Ovary (tissue), 7 donors: ENCODE measurements at regions not wholly inside any gene's neighbourhood (a gene's known extent, or its start where the extent isn't known, plus 50 kb on each side); places are given as distances from the start of the nearest gene placed in this dataset.

Source experiments
- DNase-seq, 5 donors: peaks; one replicate each; pipeline ENCODE4 v3.0.0-alpha.2; 2019 to 2020
- H3K27ac ChIP-seq, 2 donors: fragments of 200-600 bp; one replicate each; pipeline versions ENCODE4 v1.5.1 to v1.8.0; 2019 to 2022
- H3K27me3 ChIP-seq: fragments of 200-600 bp; one replicate; pipeline ENCODE4 v1.8.0; 2022
- H3K36me3 ChIP-seq: fragments of 200-600 bp; sonication (generic); one replicate; pipeline ENCODE4 v1.5.1; 2019
- H3K4me1 ChIP-seq: one replicate; pipeline ENCODE4 v1.8.1; 2013; ENCODE audit warnings: mild to moderate bottlenecking, moderate library complexity; ENCODE audit not compliant: insufficient read depth
- H3K4me3 ChIP-seq: fragments of 200-600 bp; sonication (generic); one replicate; pipeline ENCODE4 v1.5.1; 2017
- H3K9me3 ChIP-seq, 2 donors: fragments of 200-600 bp in 1 of 2; sonication (generic) in 1 of 2; one replicate each; pipeline versions ENCODE4 v1.5.1 to v1.8.1; 2013 to 2019; ENCODE audit warnings: mild to moderate bottlenecking in 1 of 2, moderate library complexity in 1 of 2
- EP300 ChIP-seq: sonication (generic); formaldehyde crosslinking; IDR thresholded peaks from one replicate; pipeline ENCODE4 v1.6.1; 2017; ENCODE audit warnings: antibody characterized with exemption
- POLR2A ChIP-seq: fragments of 450-650 bp; IDR thresholded peaks from one replicate; pipeline ENCODE4 v1.6.1; 2017; ENCODE audit warnings: antibody characterized with exemption, mild to moderate bottlenecking, moderate library complexity
- WGBS, 3 donors: extraction: QIAGEN DNeasy Blood & Tissue Kit in 1 of 3; methylation state at CpG; one replicate each; pipeline versions ENCODE4 v1.1.5 to v1.1.7; 2013 to 2017; 5-methylcytosine and 5-hydroxymethylcytosine counted together
- intact Hi-C, 4 donors: fragments of 100-400 bp; cut with DNase I; formaldehyde crosslinking; loops; one replicate each; pipeline versions ENCODE4 v1.11.0 to v1.15.1; 2022 to 2023
- TF ChIP-seq, protein P1 (sequence below), 3 donors: fragments of 450-650 bp in 2 of 3; fragments of 200-600 bp in 1 of 3; IDR thresholded peaks; one replicate each; pipeline versions ENCODE4 v1.5.1 to v1.8.0; 2016 to 2022; ENCODE audit warnings: antibody characterized with exemption in 3 of 3, mild to moderate bottlenecking in 1 of 3
- donor health status: DM: no; HTN: no; CAD: no; lungs with moderate emphysema.
- donor health status: DM: no; HTN: no; CAD: no.
- donor health status: Bipolar disorder and iron deficiency.
- donor health status: DM: no; HTN: no; CAD: no.
- donor health status: DM: yes; HTN: yes; CAD: no.

DNA sequence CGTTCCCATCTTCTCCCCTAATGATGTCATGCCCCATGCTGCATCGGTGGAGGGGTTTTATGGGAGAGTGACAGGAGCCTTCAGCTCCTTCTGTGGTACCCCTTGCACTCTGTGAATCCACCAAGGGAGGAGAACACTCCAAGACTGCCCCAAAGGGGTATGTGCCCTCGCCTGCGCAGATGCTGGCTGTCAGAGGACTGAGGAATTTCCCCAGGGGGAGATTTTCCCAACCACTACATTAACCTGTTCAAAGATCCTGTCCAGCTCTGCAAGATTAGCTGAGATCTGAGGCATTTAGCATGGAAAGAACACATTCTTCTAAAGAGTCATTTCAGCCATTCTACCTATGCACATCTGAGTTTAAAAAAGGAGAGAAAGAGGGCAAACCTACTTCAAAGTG, 143.2 kb upstream of the ITGA6 start:
- TF ChIP-seq, protein P1, sequence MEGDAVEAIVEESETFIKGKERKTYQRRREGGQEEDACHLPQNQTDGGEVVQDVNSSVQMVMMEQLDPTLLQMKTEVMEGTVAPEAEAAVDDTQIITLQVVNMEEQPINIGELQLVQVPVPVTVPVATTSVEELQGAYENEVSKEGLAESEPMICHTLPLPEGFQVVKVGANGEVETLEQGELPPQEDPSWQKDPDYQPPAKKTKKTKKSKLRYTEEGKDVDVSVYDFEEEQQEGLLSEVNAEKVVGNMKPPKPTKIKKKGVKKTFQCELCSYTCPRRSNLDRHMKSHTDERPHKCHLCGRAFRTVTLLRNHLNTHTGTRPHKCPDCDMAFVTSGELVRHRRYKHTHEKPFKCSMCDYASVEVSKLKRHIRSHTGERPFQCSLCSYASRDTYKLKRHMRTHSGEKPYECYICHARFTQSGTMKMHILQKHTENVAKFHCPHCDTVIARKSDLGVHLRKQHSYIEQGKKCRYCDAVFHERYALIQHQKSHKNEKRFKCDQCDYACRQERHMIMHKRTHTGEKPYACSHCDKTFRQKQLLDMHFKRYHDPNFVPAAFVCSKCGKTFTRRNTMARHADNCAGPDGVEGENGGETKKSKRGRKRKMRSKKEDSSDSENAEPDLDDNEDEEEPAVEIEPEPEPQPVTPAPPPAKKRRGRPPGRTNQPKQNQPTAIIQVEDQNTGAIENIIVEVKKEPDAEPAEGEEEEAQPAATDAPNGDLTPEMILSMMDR (IDR thresholded peaks at IDR 0.05) = no peak
- TF ChIP-seq POLR2A (no peak), EP300 (no peak)
- Histone ChIP-seq H3K4me3 (no peak overlapping the region), H3K36me3 (no peaks in the 10 kb centered on the region), H3K9me3 (no peaks in the 10 kb centered on the region), H3K27ac (no peak overlapping the region), H3K4me1 (peaks cover 13% of the 10 kb centered on the region), H3K27me3 (no peaks in the 10 kb centered on the region)
- intact Hi-C loops = no loop called here
- 93 to 96% (median 95%) methylated on average over 4 of the region's 4 CpGs for WGBS, 3 donors
- DNase-seq = no peak

DNA sequence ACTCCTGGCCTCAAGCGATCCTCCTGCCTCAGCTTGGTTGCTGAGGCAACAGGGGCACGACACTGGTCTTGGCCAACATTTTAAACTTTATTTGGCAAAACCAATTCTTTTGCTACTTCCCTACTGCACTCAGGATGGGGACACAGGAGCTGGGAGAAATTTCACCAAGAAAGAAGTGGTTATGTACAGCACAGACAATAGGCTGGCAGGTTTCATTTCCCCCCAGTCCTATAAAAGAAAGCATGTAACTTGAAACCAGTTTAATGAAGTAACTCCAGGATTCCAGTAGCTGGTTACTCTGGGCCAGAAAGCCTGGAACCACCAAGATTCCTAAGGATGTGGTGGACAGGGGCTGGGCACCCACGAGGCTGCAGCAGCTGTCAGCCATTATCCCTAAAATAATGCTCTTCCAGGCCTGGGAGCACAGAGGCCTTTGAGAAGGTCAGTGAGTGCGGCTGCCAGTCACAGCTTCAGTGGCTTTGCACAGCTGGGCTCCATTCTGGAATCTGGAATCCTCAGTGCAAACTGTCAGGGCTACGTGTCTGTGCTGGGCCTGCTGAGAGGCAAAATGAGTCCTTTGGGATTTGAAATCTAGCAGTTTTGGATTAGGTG, 142.3 kb upstream of the ITGA6 start:
- H3K36me3 ChIP-seq = no peaks in the 10 kb centered on the region
- H3K9me3 ChIP-seq = no peaks in the 10 kb centered on the region
- no peaks in the 10 kb centered on the region for H3K27me3 ChIP-seq
- peak in 1 of 5 donors; percentile 41 for DNase-seq
- no peak overlapping the region for H3K4me3 ChIP-seq
- no peak for TF ChIP-seq EP300
- TF ChIP-seq POLR2A = no peak
- TF ChIP-seq, protein P1 (IDR thresholded peaks at IDR 0.05) = no peak
- H3K27ac ChIP-seq = no peak overlapping the region
- intact Hi-C loops = no loop called here
- WGBS, 3 donors = 20 to 27% (median 22%) methylated on average over 5 of the region's 5 CpGs
- peaks cover 13% of the 10 kb centered on the region for H3K4me1 ChIP-seq

DNA sequence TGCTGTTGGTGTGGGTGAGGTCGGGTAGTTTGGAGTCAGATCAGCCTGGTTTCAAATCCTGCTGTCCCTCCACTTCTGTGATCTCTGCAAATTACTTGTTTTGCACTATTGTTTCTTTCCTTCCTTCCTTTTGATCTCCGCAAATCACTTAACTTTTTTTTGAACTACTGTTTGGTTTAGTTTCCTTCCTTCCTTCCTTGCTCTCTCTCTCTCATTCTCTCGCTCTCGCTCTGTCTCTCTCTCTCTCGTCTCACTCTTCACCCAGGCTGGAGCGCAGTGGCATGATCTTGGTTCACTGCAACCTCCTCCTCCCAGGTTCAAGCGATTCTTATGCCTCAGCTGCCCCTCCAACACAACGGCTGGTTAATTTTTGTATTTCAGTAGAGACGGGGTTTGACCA, 141.6 kb upstream of the ITGA6 start:
- Histone ChIP-seq H3K36me3 (no peaks in the 10 kb centered on the region), H3K4me1 (peaks cover 13% of the 10 kb centered on the region), H3K27me3 (no peaks in the 10 kb centered on the region), H3K4me3 (no peak overlapping the region), H3K27ac (no peak overlapping the region), H3K9me3 (no peaks in the 10 kb centered on the region)
- 77 to 90% (median 79%) methylated on average over 9 of the region's 9 CpGs for WGBS, 3 donors
- no peak for TF ChIP-seq EP300
- TF ChIP-seq, protein P1 (IDR thresholded peaks at IDR 0.05) = no peak
- no peak for TF ChIP-seq POLR2A
- DNase-seq = no peak
- intact Hi-C loops = no loop called here

DNA sequence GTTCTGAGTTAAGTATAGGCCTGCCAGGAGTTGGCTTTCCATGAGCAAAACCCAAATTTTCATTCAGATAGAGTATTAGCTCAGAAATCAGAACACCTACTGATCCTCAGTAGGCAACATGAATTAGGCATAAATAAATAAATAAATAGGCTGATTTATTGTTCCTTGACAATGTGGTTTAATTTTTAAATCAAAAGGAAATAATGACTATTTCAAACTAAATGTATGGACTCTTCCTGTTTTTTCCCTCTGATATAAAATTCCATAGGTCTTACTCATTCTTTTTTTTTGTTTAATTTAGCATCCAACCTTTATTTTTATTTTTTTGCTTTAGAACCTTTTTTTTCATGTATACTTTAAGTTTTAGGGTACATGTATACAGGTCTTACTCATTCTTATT, 140.2 kb upstream of the ITGA6 start:
- Histone ChIP-seq H3K27me3 (no peaks in the 10 kb centered on the region), H3K4me1 (peaks cover 13% of the 10 kb centered on the region), H3K27ac (no peak overlapping the region), H3K9me3 (no peaks in the 10 kb centered on the region), H3K4me3 (no peak overlapping the region), H3K36me3 (no peaks in the 10 kb centered on the region)
- intact Hi-C loops = no loop called here
- TF ChIP-seq, protein P1 (IDR thresholded peaks at IDR 0.05) = no peak
- no peak for TF ChIP-seq EP300
- no peak for TF ChIP-seq POLR2A
- no peak for DNase-seq
